ENCODE measurements at regions not wholly inside any gene's neighbourhood (a gene's known extent, or its start where the extent isn't known, plus 50 kb on each side); places are given as distances from the start of the nearest gene placed in this dataset.

GRCh38 chr2:77800410-77800809 is 278.2 kb upstream of the LRRTM4 start:
- Histone ChIP-seq H3F3A (ENCODE audit: insufficient read depth, low read depth) (no peaks in the 10 kb centered on the region), H2AFZ (no peak overlapping the region), H4K20me1 (ENCODE audit: insufficient read depth) (no peaks in the 10 kb centered on the region), H3K27me3 (ENCODE audit: insufficient read depth, low read depth) (no peaks in the 10 kb centered on the region), H3K9me2 (ENCODE audit: insufficient read depth) (no peaks in the 10 kb centered on the region; the same call in 1 of the 2 replicates), H3K9me3 (ENCODE audit: insufficient read depth, low read depth) (no peaks in the 10 kb centered on the region), H3K4me1 (replicated peaks; ENCODE audit: insufficient read depth) (no peaks in the 10 kb centered on the region), H3K27ac (no peak overlapping the region), H3K4me2 (no peak overlapping the region), H3K79me2 (ENCODE audit: low read depth) (no peaks in the 10 kb centered on the region), H3K36me3 (ENCODE audit: low read depth) (no peaks in the 10 kb centered on the region), H3K4me3 (no peak overlapping the region)
- intact Hi-C loops (cut with micrococcal nuclease; ENCODE audit: unreplicated experiment) = no loop called here
- BruUV-seq (replicated peaks) = no TSS peak
- no peak for DNase-seq
- ChIA-PET POLR2A (ENCODE audit: unreplicated experiment) (interaction anchor here (0.6 kb wide), 1 partner anchor 600 kb away, joined by 4 read pairs; no protein-coding TSS in a partner anchor), CTCF (no interaction called here)
- TF ChIP-seq EZH2 (IDR thresholded peaks at IDR 0.05; ENCODE audit: low read depth) (no peak), CTCF (conservative IDR thresholded peaks at IDR 0.05) (no peak)

- no peaks in the 10 kb centered on the region for H3K9me2 ChIP-seq (ENCODE audit: insufficient read depth)
- POLR2A ChIA-PET (ENCODE audit: unreplicated experiment) = interaction anchor here (0.7 kb wide), 1 partner anchor 31 kb away, joined by 4 read pairs; no protein-coding TSS in a partner anchor
- no peaks in the 10 kb centered on the region for H4K20me1 ChIP-seq (ENCODE audit: insufficient read depth)
- TF ChIP-seq EZH2 (IDR thresholded peaks at IDR 0.05; ENCODE audit: low read depth) (no peak), CTCF (conservative IDR thresholded peaks at IDR 0.05) (no peak)
- H3F3A ChIP-seq (ENCODE audit: insufficient read depth, low read depth) = no peaks in the 10 kb centered on the region
- no peaks in the 10 kb centered on the region for H3K79me2 ChIP-seq (ENCODE audit: low read depth)
- DNase-seq = peak in 1 of 2 experiments; percentile 54
- intact Hi-C loops (cut with micrococcal nuclease; ENCODE audit: unreplicated experiment) = no loop called here
- H3K27me3 ChIP-seq (ENCODE audit: insufficient read depth, low read depth) = no peaks in the 10 kb centered on the region
- H2AFZ ChIP-seq = no peak overlapping the region
- no TSS peak for BruUV-seq (replicated peaks)
- no peak overlapping the region for H3K27ac ChIP-seq
- H3K4me3 ChIP-seq = no peak overlapping the region
- no peaks in the 10 kb centered on the region for H3K4me1 ChIP-seq (replicated peaks; ENCODE audit: insufficient read depth)
- no peak overlapping the region; the same call in 1 of the 2 replicates for H3K4me2 ChIP-seq
- H3K36me3 ChIP-seq (ENCODE audit: low read depth) = no peaks in the 10 kb centered on the region
- H3K9me3 ChIP-seq (ENCODE audit: insufficient read depth, low read depth) = no peaks in the 10 kb centered on the region
- CTCF ChIA-PET = no interaction called here
These were observed 285.5 kb upstream of the LRRTM4 start for GRCh38 chr2:77807531-77808215.

- no TSS peak for BruUV-seq (replicated peaks)
These were observed 286.4 kb upstream of the LRRTM4 start for GRCh38 chr2:77808599-77808998.

More at GRCh38 chr2:77808599-77808998, 286.4 kb upstream of the LRRTM4 start:
- CTCF ChIA-PET = no interaction called here
- no peak overlapping the region for H3K4me3 ChIP-seq
- H3F3A ChIP-seq (ENCODE audit: insufficient read depth, low read depth) = no peaks in the 10 kb centered on the region
- H3K36me3 ChIP-seq (ENCODE audit: low read depth) = no peaks in the 10 kb centered on the region
- H2AFZ ChIP-seq = no peak overlapping the region
- no peaks in the 10 kb centered on the region for H3K27me3 ChIP-seq (ENCODE audit: insufficient read depth, low read depth)
- no peaks in the 10 kb centered on the region for H3K9me2 ChIP-seq (ENCODE audit: insufficient read depth)
- H3K4me2 ChIP-seq = no peak overlapping the region
- TF ChIP-seq CTCF (conservative IDR thresholded peaks at IDR 0.05) = no peak
- no peak for TF ChIP-seq EZH2 (IDR thresholded peaks at IDR 0.05; ENCODE audit: low read depth)
- no peaks in the 10 kb centered on the region for H4K20me1 ChIP-seq (ENCODE audit: insufficient read depth)
- H3K9me3 ChIP-seq (ENCODE audit: insufficient read depth, low read depth) = no peaks in the 10 kb centered on the region
- no peaks in the 10 kb centered on the region for H3K79me2 ChIP-seq (ENCODE audit: low read depth)
- H3K27ac ChIP-seq = no peak overlapping the region
- intact Hi-C loops (cut with micrococcal nuclease; ENCODE audit: unreplicated experiment) = no loop called here
- no peaks in the 10 kb centered on the region for H3K4me1 ChIP-seq (replicated peaks; ENCODE audit: insufficient read depth)
- POLR2A ChIA-PET (ENCODE audit: unreplicated experiment) = no interaction called here
- no peak for DNase-seq

Data from PC-9 (cell line).